ENCODE measurements at regions not wholly inside any gene's neighbourhood (a gene's known extent, or its start where the extent isn't known, plus 50 kb on each side); places are given as distances from the start of the nearest gene placed in this dataset.
A peak's percentile ranks its signal among the peaks of the same experiment; 100 is the strongest.
"Not testable (repeated sequence)": the region's sequence is repeated elsewhere in the genome, so short reads cannot be mapped to it uniquely, and the experiment has no call there.

- no peak for DNase-seq (ENCODE audit: low spot score)
Measured at GRCh38 chr11:109680127-109680526, 258.1 kb downstream of the C11orf87 start.

GRCh38 chr11:109682788-109683187 is 260.8 kb downstream of the C11orf87 start:
- DNase-seq (ENCODE audit: low spot score), result not testable (repeated sequence)

GRCh38 chr11:109695696-109696095 is 273.7 kb downstream of the C11orf87 start:
- DNase-seq (ENCODE audit: low spot score), result no peak

GRCh38 chr11:109696191-109696897 is 274.4 kb downstream of the C11orf87 start:
- no peak for DNase-seq (ENCODE audit: low spot score)

- peak; percentile 17 for DNase-seq (ENCODE audit: low spot score)
Measured at GRCh38 chr11:109697140-109697843, 275.3 kb downstream of the C11orf87 start.

GRCh38 chr11:109698237-109698636 is 276.2 kb downstream of the C11orf87 start:
- DNase-seq (ENCODE audit: low spot score), result no peak

GRCh38 chr11:109704432-109704831 is 282.4 kb downstream of the C11orf87 start:
- no peak for DNase-seq (ENCODE audit: low spot score)

- no peak for DNase-seq (ENCODE audit: low spot score)
Measured at GRCh38 chr11:109706945-109707344, 285.0 kb downstream of the C11orf87 start.

- no peak for DNase-seq (ENCODE audit: low spot score)
Measured at GRCh38 chr11:109707411-109707810, 285.4 kb downstream of the C11orf87 start.

- DNase-seq (ENCODE audit: low spot score), result no peak
Measured at GRCh38 chr11:109708184-109708583, 286.2 kb downstream of the C11orf87 start.

- not testable (repeated sequence) for DNase-seq (ENCODE audit: low spot score)
Measured at GRCh38 chr11:109714444-109714843, 292.5 kb downstream of the C11orf87 start.

GRCh38 chr11:109715424-109715823 is 293.4 kb downstream of the C11orf87 start:
- DNase-seq (ENCODE audit: low spot score), result not testable (repeated sequence)

GRCh38 chr11:109726061-109726460 is 304.1 kb downstream of the C11orf87 start:
- DNase-seq (ENCODE audit: low spot score), result no peak

GRCh38 chr11:109728056-109728455 is 306.1 kb downstream of the C11orf87 start:
- no peak for DNase-seq (ENCODE audit: low spot score)

- DNase-seq (ENCODE audit: low spot score), result no peak
Measured at GRCh38 chr11:109729761-109730160, 307.8 kb downstream of the C11orf87 start.

GRCh38 chr11:109730669-109731068 is 308.7 kb downstream of the C11orf87 start:
- no peak for DNase-seq (ENCODE audit: low spot score)

- no peak for DNase-seq (ENCODE audit: low spot score)
Measured at GRCh38 chr11:109731451-109731850, 309.5 kb downstream of the C11orf87 start.

- DNase-seq (ENCODE audit: low spot score), result no peak
Measured at GRCh38 chr11:109733245-109733644, 311.3 kb downstream of the C11orf87 start.

- DNase-seq (ENCODE audit: low spot score), result no peak
Measured at GRCh38 chr11:109734566-109734965, 312.6 kb downstream of the C11orf87 start.

GRCh38 chr11:109735128-109735527 is 313.1 kb downstream of the C11orf87 start:
- no peak for DNase-seq (ENCODE audit: low spot score)

- DNase-seq (ENCODE audit: low spot score), result no peak
Measured at GRCh38 chr11:109739379-109739778, 317.4 kb downstream of the C11orf87 start.

- no peak for DNase-seq (ENCODE audit: low spot score)
Measured at GRCh38 chr11:109745996-109746625, 324.1 kb downstream of the C11orf87 start.

- DNase-seq (ENCODE audit: low spot score), result no peak
Measured at GRCh38 chr11:109747839-109748238, 325.8 kb downstream of the C11orf87 start.

Data from AG08396 (cell line).